ENCODE measurements at regions not wholly inside any gene's neighbourhood (a gene's known extent, or its start where the extent isn't known, plus 50 kb on each side); places are given as distances from the start of the nearest gene placed in this dataset.

DNA sequence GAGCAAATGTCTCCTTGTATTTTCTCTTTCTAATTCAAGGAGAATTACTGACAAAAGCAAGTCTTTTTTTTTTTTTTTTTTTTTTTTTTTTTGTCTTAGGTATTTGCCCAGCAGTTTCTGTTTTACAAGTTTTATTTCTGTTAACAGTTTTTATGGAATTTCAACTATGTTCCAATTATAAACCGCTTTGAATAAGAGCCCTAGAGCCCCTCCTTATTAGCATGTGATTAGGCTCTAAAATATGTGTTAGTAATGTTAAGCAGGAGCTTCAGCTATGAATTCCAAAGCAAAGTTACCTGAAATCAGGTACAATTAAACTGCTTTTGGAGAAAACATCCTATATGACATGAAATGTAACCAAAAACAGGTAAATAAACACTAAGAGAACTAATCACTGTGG is 997.0 kb upstream of the POT1 start:
- TF ChIP-seq CHD2 (IDR thresholded peaks at IDR 0.05; ENCODE audit: low read length, partially characterized antibody), result no peak
- no peak for TF ChIP-seq POLR2A (IDR thresholded peaks at IDR 0.05; ENCODE audit: low read length)
- TF ChIP-seq, protein P1, sequence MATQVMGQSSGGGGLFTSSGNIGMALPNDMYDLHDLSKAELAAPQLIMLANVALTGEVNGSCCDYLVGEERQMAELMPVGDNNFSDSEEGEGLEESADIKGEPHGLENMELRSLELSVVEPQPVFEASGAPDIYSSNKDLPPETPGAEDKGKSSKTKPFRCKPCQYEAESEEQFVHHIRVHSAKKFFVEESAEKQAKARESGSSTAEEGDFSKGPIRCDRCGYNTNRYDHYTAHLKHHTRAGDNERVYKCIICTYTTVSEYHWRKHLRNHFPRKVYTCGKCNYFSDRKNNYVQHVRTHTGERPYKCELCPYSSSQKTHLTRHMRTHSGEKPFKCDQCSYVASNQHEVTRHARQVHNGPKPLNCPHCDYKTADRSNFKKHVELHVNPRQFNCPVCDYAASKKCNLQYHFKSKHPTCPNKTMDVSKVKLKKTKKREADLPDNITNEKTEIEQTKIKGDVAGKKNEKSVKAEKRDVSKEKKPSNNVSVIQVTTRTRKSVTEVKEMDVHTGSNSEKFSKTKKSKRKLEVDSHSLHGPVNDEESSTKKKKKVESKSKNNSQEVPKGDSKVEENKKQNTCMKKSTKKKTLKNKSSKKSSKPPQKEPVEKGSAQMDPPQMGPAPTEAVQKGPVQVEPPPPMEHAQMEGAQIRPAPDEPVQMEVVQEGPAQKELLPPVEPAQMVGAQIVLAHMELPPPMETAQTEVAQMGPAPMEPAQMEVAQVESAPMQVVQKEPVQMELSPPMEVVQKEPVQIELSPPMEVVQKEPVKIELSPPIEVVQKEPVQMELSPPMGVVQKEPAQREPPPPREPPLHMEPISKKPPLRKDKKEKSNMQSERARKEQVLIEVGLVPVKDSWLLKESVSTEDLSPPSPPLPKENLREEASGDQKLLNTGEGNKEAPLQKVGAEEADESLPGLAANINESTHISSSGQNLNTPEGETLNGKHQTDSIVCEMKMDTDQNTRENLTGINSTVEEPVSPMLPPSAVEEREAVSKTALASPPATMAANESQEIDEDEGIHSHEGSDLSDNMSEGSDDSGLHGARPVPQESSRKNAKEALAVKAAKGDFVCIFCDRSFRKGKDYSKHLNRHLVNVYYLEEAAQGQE (IDR thresholded peaks at IDR 0.05), result no peak
- no peak for TF ChIP-seq TFCP2L1 (CRISPR knock-in tag; IDR thresholded peaks at IDR 0.05)
- no peak for TF ChIP-seq RAD21 (conservative IDR thresholded peaks at IDR 0.05 in 1 of 2, IDR thresholded peaks at IDR 0.05 in 1 of 2)
